HG02870 (cell line): ENCODE measurements at regions not wholly inside any gene's neighbourhood (a gene's known extent, or its start where the extent isn't known, plus 50 kb on each side); places are given as distances from the start of the nearest gene placed in this dataset.

Experiments used
- ATAC-seq: cut with Tn5 transposase; IDR thresholded peaks from one replicate; pipeline ENCODE4 v1.9.1; 2021; ENCODE audit warnings: mild to moderate bottlenecking, moderate library complexity; ENCODE audit not compliant: unreplicated experiment

GRCh38 chr2:211061612-211062296 is 505.4 kb downstream of the CPS1 start:
- ATAC-seq, result no peak

- ATAC-seq, result no peak
These were observed 505.9 kb downstream of the CPS1 start for GRCh38 chr2:211062297-211062612.

DNA sequence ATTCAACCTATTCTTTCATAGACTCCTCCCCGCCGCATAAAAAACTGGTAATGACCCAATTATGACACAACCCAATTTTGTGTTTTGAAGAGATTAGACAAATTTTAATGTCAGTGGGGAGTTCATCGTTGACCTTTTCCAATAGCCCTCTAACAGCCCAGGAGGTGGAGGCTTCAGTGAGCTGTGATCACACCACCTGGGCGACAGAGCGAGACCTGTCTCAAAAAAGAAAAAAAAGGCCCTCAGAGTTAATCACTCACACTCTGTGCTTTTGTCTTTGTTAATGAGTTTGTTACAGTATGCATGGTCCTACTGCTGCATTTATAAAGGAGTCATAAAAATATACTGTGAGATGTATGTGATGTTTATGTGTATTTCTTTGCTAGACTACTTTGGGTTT is 510.6 kb downstream of the CPS1 start:
- no peak for ATAC-seq

- no peak for ATAC-seq
These were observed 511.8 kb downstream of the CPS1 start for GRCh38 chr2:211068108-211068780.

- no peak for ATAC-seq
These were observed 514.1 kb downstream of the CPS1 start for GRCh38 chr2:211070547-211070946.

DNA sequence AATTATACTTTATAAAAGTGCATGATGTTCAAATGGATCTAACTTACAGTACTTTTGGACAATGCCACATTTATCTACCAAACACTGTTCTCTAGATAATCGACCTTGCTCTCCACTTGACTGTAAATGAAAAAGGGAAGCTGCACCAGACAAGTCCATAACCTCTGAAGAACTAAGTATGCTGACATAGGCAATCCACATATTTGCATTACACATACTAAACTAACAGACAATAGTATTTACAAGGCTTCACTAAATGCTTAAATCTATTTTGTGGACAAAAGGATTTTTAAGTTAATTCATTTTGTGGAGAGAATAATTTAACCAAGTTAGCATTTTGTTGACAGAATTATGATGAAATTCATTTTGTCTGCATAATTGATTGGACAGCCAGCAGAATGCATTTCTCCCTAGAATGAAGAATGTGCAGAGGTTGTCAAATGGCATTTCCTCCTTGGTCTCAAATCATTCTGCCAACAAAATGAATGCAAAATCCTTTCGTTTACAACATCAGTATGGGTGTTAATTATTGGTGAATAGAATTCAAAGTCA is 520.9 kb downstream of the CPS1 start:
- ATAC-seq, result no peak

DNA sequence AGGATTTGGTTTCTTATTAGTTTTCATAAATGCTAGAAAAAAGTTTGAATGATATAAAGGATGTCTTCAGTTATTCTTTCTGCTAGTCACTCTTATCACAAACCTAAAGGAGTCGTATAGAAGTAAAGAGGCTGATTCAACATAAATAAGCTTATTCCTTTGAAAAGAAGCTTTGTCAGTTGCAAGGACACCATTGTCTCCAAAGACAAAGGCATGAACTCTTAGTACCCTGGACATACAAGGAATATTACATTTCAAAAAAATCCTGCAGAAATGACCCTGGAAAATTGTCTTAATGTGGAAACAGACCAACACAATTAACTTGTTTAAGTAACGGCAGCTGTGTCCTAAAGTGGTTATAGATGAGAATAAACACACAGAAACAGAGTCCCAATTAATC is 528.0 kb downstream of the CPS1 start:
- no peak for ATAC-seq

- no peak for ATAC-seq
These were observed 528.8 kb downstream of the CPS1 start for GRCh38 chr2:211085056-211085680.

GRCh38 chr2:211086049-211086448 is 529.6 kb downstream of the CPS1 start:
- no peak for ATAC-seq

- no peak for ATAC-seq
These were observed 532.7 kb downstream of the CPS1 start for GRCh38 chr2:211089127-211089526.

- ATAC-seq, result no peak
These were observed 537.4 kb downstream of the CPS1 start for GRCh38 chr2:211093743-211094303.

DNA sequence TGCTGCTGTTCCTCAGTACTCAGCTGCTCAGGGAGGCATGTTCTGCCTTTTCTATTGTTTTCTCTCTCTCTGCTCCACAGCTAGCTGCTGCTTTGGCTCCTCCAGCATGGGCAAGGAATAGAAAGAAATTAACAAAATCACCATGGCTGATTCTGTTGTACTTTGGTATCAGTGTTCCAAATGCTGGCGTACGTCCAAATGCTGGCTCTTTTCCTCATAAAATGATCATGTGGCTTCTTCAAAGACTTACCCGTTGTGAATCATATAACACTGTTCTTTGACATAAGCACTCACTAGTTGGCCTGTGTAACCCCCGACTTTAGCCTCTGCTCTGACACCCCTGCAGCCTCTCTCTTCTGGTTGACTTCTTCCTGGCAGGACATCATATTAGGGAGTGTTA is 547.6 kb downstream of the CPS1 start:
- no peak for ATAC-seq

- no peak for ATAC-seq
These were observed 557.2 kb downstream of the CPS1 start for GRCh38 chr2:211113334-211114175.

DNA sequence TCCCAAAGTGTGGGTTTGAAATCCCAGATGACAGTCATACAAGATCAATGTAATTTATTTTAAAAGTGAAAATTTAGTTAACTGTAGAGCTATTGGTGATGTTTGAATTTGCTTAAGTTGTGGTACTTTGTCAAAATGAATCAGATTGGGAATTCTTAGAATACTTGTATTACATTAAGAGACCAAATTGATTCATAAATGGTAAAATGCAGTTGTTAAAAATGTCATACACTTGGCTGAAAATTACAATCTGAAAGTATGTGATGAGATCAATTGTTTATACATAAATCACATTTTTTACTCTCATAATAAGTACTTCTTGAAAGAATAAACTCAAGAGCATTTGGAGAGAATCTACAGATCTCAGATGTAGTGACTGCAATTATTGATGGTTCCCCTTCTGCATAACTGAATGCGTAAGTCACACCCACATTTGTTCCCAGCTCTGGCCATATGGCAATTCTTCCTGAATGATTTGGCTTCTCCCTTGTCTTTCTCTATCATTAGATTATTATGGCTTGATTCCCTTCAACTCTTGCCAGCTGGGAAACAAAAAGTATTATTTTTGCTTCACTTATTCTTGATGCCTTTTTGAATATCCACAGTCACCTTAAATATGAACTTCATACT is 558.5 kb downstream of the CPS1 start:
- ATAC-seq, result no peak

DNA sequence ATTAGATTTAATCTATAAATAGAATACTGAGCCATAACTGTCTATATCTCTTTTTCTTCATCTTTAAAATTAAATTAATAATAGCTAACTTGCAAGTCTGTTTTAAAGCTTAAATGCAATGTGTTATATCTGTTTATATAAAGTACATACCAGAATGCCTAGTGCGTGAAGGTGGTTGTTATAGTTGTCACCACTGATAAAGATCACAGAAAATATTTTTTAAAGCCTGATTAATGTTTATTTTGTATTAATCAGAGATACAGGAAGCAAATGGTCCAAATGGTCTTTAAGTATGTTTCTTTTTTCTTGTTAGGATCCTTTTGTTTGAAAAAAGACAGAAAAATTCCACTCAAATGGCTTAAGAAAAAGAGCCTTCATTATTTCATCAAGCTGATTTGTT is 560.6 kb downstream of the CPS1 start:
- no peak for ATAC-seq

GRCh38 chr2:211126256-211126655 is 569.9 kb downstream of the CPS1 start:
- no peak for ATAC-seq

- ATAC-seq, result no peak
These were observed 571.1 kb downstream of the CPS1 start for GRCh38 chr2:211127501-211127900.

DNA sequence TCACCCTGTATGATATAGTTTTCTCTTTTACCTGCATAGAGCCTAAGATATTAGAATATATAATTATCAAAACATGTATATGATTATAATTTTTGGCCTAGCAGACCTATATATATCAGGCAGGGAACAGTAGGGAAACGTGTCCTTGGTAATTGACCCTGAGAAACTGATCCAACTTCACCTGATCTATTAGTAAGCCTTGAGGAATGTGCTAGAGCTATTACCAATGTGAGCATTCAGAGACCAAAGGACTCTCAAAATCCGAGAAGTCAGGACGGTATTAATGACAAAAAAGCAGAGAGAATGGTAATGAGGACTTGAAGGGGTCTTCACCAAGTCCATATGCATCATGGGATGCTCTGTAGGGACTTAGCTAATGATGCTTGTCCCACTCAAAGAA is 571.9 kb downstream of the CPS1 start:
- ATAC-seq, result no peak

GRCh38 chr2:211129798-211130197 is 573.4 kb downstream of the CPS1 start:
- no peak for ATAC-seq

GRCh38 chr2:211132046-211132445 is 575.6 kb downstream of the CPS1 start:
- no peak for ATAC-seq
